Stimulated activated naive CD4-positive, alpha-beta T cell (primary cell): ENCODE measurements at regions not wholly inside any gene's neighbourhood (a gene's known extent, or its start where the extent isn't known, plus 50 kb on each side); places are given as distances from the start of the nearest gene placed in this dataset.
"Not testable (repeated sequence)": the region's sequence is repeated elsewhere in the genome, so short reads cannot be mapped to it uniquely, and the experiment has no call there.

Experiments
- DNase-seq, 6 experiments: peaks; one replicate each; lab custom pipeline; 2025; lab: John Stamatoyannopoulos, UW

- DNase-seq = no peak
These were observed 124.8 kb upstream of the FOXN2 start for GRCh38 chr2:48189552-48190228.

DNA sequence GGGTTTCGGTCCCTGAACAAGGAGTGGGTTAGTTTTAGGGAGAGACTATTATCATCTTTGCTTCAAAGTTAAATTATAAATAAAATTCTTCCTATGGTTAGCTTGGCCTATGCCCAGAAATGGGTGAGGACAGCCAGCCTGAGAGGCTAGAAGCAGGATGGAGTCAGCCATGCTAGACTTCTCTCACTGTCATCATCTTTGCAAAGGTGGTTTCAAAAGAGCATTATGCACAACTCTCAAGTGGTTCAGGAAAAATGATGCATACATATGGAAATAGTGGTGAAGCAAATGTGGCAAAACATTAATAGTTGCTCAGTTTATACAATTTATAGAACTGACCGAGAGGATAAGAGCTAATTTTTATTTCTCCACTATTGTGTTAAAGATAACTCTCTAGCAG is 124.3 kb upstream of the FOXN2 start:
- no peak for DNase-seq

DNA sequence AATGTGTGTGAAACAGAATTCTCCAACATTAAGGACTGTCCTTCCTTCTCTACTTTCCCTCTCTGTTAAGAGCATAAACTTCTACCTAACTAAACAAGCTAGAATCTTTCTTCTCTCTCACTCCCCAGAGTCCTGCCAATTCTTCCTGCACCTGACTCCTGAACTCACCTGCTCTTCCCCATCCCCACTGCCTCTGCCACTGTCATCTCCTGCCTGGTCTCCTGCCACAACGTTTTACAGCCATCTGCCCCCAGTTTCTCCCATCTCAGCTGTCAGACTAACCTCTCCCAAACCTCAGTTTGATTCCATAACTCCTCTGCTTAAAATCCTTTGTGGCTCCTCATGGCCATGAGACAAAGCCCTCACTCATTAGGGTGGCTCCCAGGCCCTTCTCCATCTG is 119.8 kb upstream of the FOXN2 start:
- no peak for DNase-seq

- no peak for DNase-seq
These were observed 119.3 kb upstream of the FOXN2 start for GRCh38 chr2:48195169-48195568.

GRCh38 chr2:48197618-48198017 is 116.9 kb upstream of the FOXN2 start:
- DNase-seq = no peak

GRCh38 chr2:48198371-48198770 is 116.1 kb upstream of the FOXN2 start:
- DNase-seq = no peak

DNA sequence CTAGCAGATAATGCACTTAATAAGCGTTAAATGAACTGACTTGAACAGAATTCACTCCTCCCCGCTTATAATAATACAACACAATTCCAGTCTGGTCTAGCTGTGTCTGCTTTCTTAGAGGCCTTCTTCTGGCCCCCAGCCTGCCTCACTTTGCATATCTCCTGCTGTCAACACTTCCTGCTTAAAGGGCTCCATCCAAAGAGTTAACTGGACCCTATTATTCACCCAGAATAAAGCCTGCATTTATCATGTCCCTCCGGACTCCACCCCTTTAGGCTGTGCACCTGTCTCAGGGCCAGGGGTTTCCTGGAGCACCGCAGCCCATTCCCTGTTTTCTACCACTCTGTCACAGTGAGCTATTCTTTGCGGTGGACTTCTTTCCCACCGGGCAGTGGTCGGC is 115.4 kb upstream of the FOXN2 start:
- no peak for DNase-seq

- no peak for DNase-seq
These were observed 113.7 kb upstream of the FOXN2 start for GRCh38 chr2:48200620-48201293.

DNA sequence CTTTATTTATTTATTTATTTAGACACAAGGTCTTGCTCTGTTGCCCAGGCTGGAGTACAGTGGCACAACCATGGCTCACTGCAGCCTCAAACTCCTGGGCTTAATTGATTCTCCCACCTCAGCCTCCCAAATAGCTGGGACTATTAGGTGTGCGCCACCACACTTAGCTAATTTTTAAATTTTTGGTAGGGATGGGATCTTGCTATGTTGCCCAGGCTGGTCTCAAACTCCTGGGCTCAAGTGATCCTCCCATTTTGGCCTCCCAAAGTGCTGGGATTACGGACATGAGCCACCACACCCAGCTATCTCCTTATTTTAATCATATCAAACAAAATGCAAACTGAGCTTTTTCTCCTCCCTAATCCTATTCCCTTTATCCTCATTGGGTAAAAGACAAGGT is 113.0 kb upstream of the FOXN2 start:
- DNase-seq = not testable (repeated sequence)

DNA sequence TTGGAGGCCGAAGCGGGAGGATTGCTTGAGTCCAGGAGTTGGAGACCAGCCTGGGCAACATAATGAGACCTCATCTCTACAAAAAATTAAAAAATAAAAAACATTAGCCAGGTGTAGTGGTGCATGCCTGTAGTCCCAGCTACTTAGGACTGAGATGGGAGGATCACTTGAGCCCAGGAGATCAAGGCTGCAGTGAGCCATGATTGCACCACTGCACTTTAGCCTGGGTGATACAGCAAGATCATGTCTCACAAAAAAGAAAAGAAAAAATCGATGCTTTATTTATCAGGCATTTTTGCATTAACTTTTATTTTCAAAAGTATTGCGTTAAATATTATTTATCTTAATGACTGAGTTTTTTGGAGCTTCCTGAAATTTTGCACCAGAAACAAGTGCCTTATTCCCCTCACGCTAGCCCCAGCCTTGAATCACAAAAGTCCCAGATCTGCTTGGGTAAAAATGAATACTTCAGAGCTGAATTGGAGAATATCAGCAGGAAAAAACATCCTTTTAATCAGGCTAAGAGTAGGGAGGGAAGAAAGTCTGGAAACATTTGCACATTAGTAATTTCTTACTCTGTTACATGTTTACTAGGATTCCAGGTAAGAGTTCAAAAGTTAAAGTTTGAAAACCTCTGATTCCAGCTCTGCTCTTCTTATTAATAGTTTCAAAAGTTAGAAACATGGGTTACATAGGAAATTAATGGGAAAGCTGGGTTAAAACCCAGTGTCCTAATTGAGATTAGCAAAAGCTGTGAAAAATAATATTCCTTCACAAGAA is 111.4 kb upstream of the FOXN2 start:
- DNase-seq = no peak

DNA sequence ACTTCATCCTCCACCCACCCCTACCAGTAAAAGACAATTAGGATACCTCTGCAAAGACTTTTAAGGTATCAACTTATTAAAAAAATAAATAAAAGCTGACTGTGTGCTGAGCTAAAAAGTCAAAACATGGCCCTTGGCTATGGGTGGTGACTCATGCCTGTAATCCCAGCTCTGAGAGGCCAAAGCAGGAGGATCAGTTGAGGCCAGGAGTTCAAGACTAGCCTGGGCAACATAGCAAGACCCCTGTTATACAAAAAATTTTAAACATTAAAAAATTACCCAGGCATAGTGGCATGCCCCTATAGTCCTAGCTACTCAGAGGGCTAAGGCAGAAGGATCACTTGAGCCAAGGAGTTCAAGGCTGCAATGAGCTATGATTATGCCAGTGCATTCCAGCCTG is 110.8 kb upstream of the FOXN2 start:
- DNase-seq = no peak

DNA sequence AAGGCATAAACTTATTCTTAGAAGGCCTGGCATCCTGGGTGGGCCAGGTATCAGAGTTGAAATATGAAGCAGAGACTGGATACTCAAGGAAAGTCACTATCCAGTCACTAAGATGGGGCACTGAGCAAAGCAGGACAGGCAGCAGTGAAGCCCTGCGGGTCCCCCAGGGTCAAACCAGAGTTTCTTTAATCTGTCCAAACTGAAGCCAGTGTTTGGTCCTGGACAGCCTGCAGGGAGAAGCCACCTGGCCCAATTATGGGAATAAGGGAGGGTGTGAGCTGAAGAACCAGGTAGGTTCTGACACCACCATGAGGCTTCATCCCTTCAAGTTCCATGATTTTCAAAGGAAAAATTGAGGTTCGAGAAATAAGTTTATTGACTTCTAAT is 109.7 kb upstream of the FOXN2 start:
- DNase-seq = no peak

- no peak for DNase-seq
These were observed 109.2 kb upstream of the FOXN2 start for GRCh38 chr2:48205137-48205798.

DNA sequence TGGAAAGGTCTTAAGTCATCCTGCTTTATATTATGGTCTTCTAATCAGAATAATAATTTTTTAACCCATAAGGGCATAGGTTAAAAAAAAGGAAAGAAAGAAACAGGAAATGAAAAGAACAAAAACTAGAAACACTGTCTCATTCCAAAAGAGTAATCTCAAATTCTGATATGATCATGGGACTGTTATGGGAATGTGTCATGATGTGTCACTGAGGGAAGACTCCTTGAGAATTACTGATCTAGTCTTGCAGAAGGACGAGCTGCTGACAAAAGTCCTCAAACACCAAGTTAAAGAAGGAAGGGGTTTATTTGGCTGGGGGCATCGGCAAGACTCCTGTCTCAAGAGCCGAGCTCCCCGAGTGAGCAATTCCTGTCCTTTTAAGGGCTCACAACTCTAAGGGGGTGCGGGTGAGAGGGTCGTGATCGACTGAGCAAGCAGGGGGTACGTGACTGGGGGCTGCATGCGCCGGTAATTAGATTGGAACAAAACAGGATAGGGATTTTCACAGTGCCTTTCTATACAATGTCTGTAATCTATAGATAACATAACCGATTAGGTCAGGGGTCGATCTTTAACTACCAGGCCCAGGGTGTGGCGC is 108.3 kb upstream of the FOXN2 start:
- DNase-seq = not testable (repeated sequence)

- DNase-seq = no peak
These were observed 107.3 kb upstream of the FOXN2 start for GRCh38 chr2:48207201-48207641.

- DNase-seq = no peak
These were observed 106.6 kb upstream of the FOXN2 start for GRCh38 chr2:48207851-48208250.

GRCh38 chr2:48209214-48209885 is 105.1 kb upstream of the FOXN2 start:
- DNase-seq = no peak

DNA sequence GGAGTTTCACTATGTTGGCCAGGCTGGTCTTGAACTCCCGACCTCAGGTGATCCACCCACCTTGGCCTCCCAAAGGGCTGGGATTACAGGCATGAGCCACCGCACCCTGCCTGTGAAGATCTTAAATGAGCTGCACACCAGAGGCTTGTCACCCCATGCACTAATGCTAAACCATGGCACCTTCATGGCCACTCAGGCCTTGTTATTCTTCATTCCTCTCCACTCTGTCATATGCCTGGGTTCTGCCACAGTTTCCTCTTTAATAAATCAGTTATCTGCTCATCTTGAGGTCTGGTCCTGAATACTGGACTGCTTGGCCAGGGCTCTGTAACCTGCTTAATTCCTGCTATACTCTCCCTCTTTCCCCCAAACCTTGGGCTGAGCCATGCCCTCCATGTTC is 104.3 kb upstream of the FOXN2 start:
- no peak for DNase-seq

GRCh38 chr2:48213646-48214045 is 100.8 kb upstream of the FOXN2 start:
- no peak for DNase-seq

DNA sequence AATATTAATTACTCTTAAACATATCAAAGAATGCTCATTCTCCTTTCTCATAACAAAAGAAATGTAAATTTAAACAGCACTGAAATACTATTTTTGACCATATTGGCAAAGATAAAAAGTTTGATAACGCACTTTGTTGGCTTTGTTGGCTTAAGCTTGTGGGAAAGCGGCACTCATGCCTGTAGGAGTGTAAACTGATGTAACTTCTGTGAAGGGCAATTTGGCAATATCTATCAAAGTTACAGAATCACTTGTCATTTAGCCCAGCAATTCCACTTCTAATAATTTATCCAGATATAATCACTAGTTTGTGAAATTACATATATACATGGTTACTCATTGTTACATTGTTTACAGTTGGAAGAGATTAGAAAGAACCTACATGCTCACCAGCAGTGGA is 96.3 kb upstream of the FOXN2 start:
- DNase-seq = no peak

GRCh38 chr2:48219234-48219554 is 95.3 kb upstream of the FOXN2 start:
- DNase-seq = no peak
